SIG-M5 (cell line): ENCODE measurements at regions not wholly inside any gene's neighbourhood (a gene's known extent, or its start where the extent isn't known, plus 50 kb on each side); places are given as distances from the start of the nearest gene placed in this dataset.
"Not testable (repeated sequence)": the region's sequence is repeated elsewhere in the genome, so short reads cannot be mapped to it uniquely, and the experiment has no call there.

Experiments used
- DNase-seq: peaks from one replicate; lab custom pipeline; 2025; lab: John Stamatoyannopoulos, UW

GRCh38 chr12:97800561-97800960 lies 338.0 kb downstream of the RMST start:
- no peak for DNase-seq

DNA sequence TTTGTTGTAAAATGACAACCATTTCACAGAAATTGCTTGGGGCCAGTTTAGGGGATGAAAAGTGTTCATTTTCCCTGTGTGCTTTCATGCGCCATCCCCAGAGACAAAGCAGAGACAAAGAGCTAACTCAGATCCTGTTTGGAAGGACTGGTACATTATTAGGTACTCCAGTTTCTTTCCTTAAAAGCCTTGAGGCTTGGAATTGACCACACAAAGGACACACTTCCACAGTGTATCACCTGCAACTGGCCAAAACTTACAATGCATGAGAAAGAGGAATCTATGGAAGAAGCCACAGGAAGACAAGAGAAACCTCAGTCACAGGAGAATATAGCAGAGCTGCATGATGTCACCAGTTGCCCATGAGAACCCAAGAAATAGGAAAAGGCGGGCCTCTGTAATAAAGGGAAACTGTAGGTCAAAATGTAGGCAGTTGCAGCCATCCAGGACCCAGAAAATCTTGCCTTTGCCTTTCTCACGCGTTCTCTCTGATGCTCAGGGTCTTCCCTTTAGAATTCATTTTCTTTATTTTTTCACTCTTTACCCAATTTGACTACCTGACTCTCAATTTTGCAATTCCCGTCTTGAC lies 339.0 kb downstream of the RMST start:
- no peak for DNase-seq

DNA sequence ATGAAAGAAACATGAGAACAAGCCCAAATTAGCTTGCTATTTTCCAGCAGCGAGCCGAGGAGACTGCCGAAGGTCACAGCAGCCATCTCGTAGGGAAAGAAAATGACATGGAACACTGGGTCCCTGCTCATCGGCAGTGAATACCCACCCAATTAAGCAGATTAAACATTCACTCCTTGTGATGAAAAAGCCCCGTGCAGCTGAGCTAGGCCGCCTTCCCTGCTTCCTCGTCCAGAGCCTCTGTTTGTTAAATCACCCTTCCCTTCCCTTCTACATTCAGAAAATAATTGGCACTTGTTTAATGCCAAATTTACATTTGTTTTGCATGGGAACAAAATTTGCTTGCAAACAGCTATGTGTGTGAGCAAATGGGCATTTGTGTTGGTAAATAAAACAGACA lies 342.5 kb downstream of the RMST start:
- DNase-seq, result no peak

DNA sequence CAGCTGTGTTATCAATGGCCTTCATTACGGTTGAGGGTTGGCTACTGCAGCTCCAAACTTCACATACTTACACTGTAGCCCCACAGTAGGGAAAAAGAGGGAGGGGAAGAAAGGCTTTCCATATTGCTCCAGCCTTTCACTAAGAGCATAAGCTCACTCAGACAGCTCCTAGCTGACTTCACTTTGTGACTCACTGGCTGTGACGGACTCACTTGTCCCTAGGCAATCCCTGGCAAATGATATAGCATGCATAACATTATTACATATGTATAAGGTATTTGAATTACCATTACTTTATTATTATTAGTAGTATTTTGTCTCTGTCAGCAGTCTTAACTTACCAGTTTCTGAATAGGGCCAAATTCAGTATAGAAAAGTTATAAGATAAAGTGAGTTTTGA lies 350.7 kb downstream of the RMST start:
- DNase-seq, result no peak

- DNase-seq, result no peak
These were observed 359.2 kb downstream of the RMST start for GRCh38 chr12:97821806-97822205.

DNA sequence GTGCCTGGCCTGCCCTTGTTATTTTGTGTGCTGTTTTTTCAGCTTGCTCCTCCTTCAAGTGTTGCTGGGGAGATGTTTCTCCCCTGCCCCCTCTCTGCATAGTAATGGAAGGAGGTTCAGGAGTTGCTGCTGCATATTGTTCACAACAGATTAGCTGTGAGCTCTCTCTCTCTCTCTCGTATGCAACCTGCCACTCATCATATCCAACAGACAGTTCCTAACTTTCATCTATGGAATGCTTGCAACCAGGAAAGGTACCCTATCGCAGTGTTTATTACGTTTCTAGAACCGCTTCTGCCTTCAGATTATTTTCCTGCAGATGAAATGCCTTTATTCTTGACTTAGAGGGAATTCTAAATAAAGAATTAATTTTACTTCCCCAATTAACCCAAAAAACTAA lies 372.9 kb downstream of the RMST start:
- DNase-seq, result no peak

- DNase-seq, result no peak
These were observed 374.8 kb downstream of the RMST start for GRCh38 chr12:97837401-97837800.

DNA sequence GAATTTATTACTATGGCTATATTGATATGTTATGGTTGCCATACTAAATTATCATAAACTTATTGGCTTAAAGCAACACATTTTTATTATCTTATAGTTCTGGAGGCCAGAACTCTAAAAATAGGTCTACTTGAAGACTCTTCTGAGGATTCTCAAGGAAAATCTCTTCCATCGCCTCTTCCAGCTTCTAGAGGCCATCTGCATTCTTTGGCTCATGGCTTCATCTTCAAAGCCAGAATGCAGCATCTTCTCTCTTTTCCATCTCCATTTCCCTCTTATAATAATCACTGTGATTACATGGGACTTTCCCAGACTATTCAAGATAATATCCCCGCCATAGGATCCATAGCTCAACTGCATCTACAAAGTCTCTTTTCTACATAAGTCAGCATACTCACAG lies 385.4 kb downstream of the RMST start:
- DNase-seq, result no peak

- no peak for DNase-seq
These were observed 391.9 kb downstream of the RMST start for GRCh38 chr12:97854477-97854876.

DNA sequence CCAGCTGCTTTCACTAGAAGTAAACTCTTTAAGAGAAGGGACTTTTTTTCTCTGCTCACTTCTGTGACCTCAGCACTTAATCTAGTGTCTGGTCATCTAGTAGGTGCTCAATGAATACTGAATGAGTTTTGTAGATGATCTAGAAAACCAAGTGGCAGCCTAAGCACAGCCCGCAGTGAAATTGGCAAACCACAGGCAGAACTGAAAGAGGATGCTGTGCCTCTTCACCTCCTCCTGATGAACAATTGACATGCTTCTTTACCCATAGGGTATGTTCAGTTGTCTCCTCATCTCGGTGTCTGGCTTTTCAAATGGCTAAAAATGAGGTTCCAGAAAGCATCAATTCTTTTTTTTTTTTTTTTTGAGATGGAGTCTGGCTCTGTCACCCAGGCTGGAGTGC lies 399.5 kb downstream of the RMST start:
- no peak for DNase-seq

DNA sequence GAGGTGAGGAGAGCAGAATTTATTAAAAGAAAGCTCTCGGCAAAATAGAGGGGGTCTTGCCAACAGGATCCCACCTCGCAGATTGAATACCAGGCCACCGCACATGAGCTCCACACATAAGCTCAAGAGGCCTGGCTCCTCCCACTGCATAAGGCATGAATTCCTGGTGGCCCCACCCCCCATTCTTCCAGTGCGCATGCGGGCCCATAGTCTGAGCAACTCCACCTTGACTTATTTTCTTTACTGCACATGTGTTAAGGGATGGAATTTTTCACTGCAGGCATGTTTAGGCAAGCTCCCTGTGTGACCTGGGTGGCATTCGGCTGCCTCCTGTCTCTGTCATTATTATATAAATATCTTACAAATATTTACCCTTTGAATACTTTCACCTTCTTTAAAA lies 412.5 kb downstream of the RMST start:
- no peak for DNase-seq

DNA sequence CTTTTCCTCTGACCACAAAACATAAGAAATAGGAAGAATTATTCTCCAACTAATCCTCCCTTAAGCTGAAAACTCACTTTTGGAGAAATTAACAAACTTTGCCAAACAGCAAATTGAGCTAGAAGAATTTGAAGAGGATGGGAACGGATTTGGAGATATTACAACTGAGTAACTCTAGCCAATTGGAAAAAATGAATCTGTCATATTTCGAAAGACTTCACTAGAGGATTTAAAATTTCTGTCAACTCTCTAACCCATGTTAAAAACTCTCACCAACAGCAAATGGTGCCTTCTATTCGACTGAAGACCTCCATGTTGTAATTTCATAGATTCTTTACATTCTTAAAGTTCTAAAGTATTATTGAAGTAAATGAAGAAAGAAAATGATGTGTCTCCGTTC lies 414.2 kb downstream of the RMST start:
- no peak for DNase-seq

GRCh38 chr12:97877404-97877803 lies 414.8 kb downstream of the RMST start:
- DNase-seq, result no peak

DNA sequence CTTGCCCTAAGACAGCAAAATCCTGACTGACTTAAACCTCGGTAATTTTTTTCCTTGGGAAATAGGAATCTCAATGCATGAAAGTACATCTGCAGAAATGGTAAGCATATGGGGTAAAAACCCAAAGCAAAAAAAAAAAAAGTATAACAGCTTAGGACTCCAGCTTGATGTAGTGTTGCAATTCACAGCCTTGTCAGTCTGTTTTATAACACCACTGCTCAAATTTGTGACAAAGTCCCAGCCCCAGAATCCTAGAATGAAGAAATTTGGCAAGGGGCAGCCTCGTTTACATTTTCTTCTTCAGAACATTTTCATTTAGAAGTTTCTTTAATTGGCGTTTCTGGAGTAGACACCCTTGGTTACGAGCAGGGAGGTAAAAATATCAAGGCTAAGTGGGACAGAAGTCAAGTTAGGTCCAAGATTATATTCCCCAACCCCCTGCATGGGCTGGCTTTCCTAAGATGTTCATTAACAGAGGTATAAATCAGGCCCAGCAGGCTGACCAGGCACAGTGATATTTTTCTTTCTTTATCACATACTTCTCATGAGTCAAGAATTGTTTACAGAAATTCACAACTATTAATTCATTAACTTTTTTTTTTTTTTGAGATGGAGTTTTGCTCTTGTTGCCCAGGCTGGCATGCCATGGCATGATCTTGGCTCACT lies 424.0 kb downstream of the RMST start:
- no peak for DNase-seq

DNA sequence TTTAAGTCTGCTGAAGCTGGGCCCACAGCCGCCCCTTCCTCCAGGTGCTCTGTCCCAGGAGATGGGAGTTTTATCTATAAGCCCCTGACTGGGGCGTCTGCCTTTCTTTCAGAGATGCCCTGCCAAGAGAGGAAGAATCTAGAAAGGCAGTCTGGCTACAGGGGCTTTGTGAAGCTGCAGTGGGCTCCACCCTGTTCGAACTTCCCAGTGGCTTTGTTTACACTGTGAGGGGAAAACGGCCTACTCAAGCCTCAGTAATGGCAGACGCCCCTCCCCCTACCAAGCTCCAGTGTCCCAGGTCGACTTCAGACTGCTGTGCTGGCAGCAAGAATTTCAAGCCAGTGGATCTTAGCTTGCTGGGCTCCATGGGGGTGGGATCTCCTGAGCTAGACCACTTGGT lies 435.3 kb downstream of the RMST start:
- not testable (repeated sequence) for DNase-seq

DNA sequence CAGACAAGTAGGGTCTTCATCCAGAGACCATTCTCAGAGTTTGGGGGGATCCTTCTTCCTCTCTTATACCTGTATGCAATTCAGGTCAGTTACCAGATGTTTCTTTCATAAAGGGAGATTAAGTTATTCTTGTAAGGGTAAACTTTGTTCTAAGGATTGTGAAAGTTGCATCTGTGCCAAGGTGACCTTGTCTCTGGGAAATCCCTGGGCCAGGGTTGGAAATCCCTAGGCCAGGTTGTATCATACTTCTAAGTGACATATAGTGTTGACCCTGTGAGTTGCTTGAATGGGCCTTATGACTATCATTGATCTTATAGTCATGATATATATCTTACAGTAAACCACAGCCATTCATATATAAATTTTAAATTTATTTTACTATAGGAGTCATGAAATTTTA lies 436.9 kb downstream of the RMST start:
- no peak for DNase-seq

DNA sequence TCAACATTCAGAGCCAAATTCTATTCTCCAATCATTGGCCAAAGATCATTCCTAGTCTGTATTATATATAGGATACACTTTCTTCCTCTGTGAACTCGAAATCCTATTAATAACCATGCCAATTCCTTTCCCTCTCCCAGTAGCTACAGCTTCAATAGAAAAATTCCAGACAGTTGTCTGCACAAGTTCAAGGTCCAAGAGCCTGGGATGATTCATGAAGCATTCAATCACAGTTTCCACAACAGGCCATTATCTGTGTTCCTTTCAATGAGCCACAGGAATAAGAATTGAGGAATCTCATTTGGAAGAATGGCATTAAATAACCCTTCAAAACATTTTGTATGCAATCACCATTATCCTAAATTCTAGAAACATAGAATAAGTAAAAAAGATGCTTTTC lies 437.4 kb downstream of the RMST start:
- no peak for DNase-seq

DNA sequence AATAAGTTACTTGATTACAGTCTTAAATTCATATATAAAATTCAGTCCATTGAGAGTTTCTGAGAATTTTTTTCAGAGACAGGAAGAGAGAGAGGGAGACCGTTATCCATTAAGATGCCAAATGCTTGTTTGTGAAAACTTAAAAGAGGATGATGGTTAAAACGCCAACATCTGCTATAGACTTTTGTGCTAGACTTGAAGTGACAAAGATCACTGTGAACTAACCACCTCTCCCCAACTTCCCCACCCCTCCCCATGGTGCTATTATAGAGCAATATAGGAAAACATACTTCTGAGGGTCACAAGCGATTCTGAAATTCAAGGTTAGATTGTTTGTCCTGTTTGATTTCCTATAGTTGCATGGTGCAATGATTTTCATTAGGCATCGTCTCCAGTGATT lies 440.8 kb downstream of the RMST start:
- no peak for DNase-seq

GRCh38 chr12:97907504-97907903 lies 444.9 kb downstream of the RMST start:
- no peak for DNase-seq

DNA sequence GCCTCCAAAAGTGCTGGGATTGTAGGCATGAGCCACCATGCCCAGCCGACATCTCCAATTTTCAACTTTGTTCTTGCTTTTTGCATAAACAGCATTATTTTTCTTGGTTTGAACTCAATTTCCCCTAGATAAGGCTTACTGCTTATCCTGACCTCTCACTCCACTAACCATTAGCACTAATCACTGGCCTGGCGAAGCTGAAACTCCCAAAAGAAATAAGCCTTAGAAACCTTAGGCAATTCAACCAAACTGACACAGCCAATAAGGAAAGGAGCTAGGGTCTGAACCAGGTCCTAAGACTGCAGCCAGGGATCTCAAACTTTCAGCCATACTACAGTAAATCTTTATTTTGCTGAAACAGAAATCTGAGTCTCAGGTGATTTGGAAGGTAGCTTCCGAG lies 448.0 kb downstream of the RMST start:
- no peak for DNase-seq

DNA sequence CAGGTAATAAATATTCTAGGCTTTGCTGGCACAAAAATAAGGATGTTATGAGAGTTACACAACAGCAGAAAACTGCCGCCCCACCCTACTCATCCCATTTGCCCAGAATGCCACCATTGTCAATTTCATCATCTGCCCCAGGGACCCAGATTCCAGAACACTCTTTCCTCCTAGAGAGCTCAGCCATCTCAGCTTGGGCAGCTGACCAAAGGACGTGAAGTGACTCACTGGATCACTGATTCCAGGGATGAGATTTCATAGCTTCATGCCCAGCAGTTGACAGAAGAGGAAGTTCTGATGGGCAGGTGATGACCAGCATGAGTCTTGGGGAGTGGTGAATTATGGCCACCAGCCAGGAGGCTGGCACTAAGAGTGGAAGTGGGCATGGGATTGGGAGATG lies 450.3 kb downstream of the RMST start:
- no peak for DNase-seq

GRCh38 chr12:97921979-97922722 lies 459.5 kb downstream of the RMST start:
- no peak for DNase-seq

- DNase-seq, result no peak
These were observed 460.9 kb downstream of the RMST start for GRCh38 chr12:97923546-97923945.

- no peak for DNase-seq
These were observed 461.5 kb downstream of the RMST start for GRCh38 chr12:97924122-97924521.
